ENCODE measurements at regions not wholly inside any gene's neighbourhood (a gene's known extent, or its start where the extent isn't known, plus 50 kb on each side); places are given as distances from the start of the nearest gene placed in this dataset.

DNA sequence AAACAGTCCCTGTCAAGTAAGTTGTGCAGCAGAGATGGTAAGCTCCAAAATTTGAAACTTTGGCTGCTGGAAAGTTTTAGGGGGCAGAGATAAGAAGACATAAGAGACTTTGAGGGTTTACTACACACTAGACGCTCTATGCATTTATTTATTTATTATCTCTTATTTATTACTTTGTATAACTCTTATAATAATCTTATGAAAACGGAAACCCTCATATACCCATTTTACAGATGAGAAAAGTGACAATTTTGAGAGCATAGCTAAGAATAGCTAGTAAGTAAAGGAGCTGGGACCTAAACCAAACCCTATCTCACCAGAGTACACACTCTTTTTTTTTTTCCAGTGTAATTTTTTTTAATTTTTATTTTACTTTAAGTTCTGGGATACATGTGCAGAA is 112.8 kb upstream of the PKDCC start:
- no peak for TF ChIP-seq SIN3A (IDR thresholded peaks at IDR 0.05; ENCODE audit: borderline replicate concordance, insufficient read depth, low read length)
- TF ChIP-seq POLR2AphosphoS5 (IDR thresholded peaks at IDR 0.05; ENCODE audit: low read depth, low read length) = no peak
- TF ChIP-seq REST (IDR thresholded peaks at IDR 0.05; ENCODE audit: insufficient read depth in 1 of 2, low read depth in 2 of 2, low read length in 2 of 2) = no peak
- TF ChIP-seq FOXP2 (optimal IDR thresholded peaks at IDR 0.05; ENCODE audit: borderline replicate concordance, extremely low read depth, extremely low read length, insufficient read depth) = no peak
- no peak for TF ChIP-seq TAF1 (IDR thresholded peaks at IDR 0.05; ENCODE audit: borderline replicate concordance, insufficient read depth, low read length)

- TF ChIP-seq FOXP2 (optimal IDR thresholded peaks at IDR 0.05; ENCODE audit: borderline replicate concordance, extremely low read depth, extremely low read length, insufficient read depth) (no peak), REST (IDR thresholded peaks at IDR 0.05; ENCODE audit: insufficient read depth in 1 of 2, low read depth in 2 of 2, low read length in 2 of 2) (no peak), TAF1 (IDR thresholded peaks at IDR 0.05; ENCODE audit: borderline replicate concordance, insufficient read depth, low read length) (no peak), SIN3A (IDR thresholded peaks at IDR 0.05; ENCODE audit: borderline replicate concordance, insufficient read depth, low read length) (no peak)
These were observed 112.0 kb upstream of the PKDCC start for GRCh38 chr2:41935825-41936224.

GRCh38 chr2:41936771-41937463 is 110.9 kb upstream of the PKDCC start:
- no peak for TF ChIP-seq SIN3A (IDR thresholded peaks at IDR 0.05; ENCODE audit: borderline replicate concordance, insufficient read depth, low read length)
- no peak for TF ChIP-seq TAF1 (IDR thresholded peaks at IDR 0.05; ENCODE audit: borderline replicate concordance, insufficient read depth, low read length)
- TF ChIP-seq FOXP2 (optimal IDR thresholded peaks at IDR 0.05; ENCODE audit: borderline replicate concordance, extremely low read depth, extremely low read length, insufficient read depth) = no peak
- TF ChIP-seq POLR2AphosphoS5 (IDR thresholded peaks at IDR 0.05; ENCODE audit: low read depth, low read length) = no peak
- TF ChIP-seq REST (IDR thresholded peaks at IDR 0.05; ENCODE audit: insufficient read depth in 1 of 2, low read depth in 2 of 2, low read length in 2 of 2) = no peak

DNA sequence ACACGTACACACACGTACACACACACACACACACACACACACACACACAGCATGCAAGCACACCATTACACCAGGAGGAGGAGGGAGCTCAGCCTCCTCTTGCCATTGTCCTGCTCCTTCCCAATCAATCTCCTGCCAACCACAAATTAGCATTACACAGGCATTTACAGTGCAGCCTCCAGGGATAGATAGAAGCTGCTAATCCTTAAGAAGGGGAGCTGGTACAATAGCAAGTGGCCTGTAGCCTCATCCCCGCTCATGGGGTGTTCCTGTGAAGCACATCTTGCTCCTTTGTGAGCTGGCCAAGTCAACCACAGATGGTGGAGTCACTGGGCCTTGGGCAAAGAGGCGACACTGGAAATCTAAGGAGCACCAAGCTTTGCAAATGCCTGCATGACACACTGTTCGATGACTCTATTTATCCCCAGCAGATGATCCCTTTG is 110.3 kb upstream of the PKDCC start:
- no peak for TF ChIP-seq SIN3A (IDR thresholded peaks at IDR 0.05; ENCODE audit: borderline replicate concordance, insufficient read depth, low read length)
- TF ChIP-seq FOXP2 (optimal IDR thresholded peaks at IDR 0.05; ENCODE audit: borderline replicate concordance, extremely low read depth, extremely low read length, insufficient read depth) = peak; percentile 21

- no peak for TF ChIP-seq REST (IDR thresholded peaks at IDR 0.05; ENCODE audit: insufficient read depth in 1 of 2, low read depth in 2 of 2, low read length in 2 of 2)
- no peak for TF ChIP-seq SIN3A (IDR thresholded peaks at IDR 0.05; ENCODE audit: borderline replicate concordance, insufficient read depth, low read length)
- TF ChIP-seq FOXP2 (optimal IDR thresholded peaks at IDR 0.05; ENCODE audit: borderline replicate concordance, extremely low read depth, extremely low read length, insufficient read depth) = no peak
- TF ChIP-seq TAF1 (IDR thresholded peaks at IDR 0.05; ENCODE audit: borderline replicate concordance, insufficient read depth, low read length) = no peak
These were observed 109.7 kb upstream of the PKDCC start for GRCh38 chr2:41937921-41938708.
